Astrocyte of the hippocampus (primary cell): ENCODE measurements at regions not wholly inside any gene's neighbourhood (a gene's known extent, or its start where the extent isn't known, plus 50 kb on each side); places are given as distances from the start of the nearest gene placed in this dataset.
"Not testable (repeated sequence)": the region's sequence is repeated elsewhere in the genome, so short reads cannot be mapped to it uniquely, and the experiment has no call there.

Source experiments
- DNase-seq: peaks from one replicate; pipeline ENCODE4 v3.0.0; 2011; ENCODE audit warnings: low read depth, low spot score

DNA sequence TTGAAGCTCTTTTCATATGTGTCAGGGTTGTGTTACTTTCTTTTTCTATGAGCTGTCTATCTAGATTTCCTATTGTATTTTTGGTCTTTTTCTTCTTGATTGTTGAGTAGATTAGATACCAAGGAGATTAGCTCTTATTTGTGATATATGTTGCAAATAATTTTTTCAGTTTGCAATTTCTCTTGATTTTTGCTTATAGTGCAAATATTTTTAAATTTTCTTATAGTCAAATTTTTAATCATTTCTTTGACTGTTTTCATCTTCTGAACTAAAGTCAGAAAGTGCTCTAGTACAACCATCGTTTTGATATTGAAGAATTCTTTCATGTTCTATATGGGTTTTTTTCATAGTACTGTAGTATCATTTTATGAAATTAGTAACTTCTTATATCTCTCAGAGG lies 193.7 kb downstream of the OSTF1 start:
- DNase-seq: no peak

DNA sequence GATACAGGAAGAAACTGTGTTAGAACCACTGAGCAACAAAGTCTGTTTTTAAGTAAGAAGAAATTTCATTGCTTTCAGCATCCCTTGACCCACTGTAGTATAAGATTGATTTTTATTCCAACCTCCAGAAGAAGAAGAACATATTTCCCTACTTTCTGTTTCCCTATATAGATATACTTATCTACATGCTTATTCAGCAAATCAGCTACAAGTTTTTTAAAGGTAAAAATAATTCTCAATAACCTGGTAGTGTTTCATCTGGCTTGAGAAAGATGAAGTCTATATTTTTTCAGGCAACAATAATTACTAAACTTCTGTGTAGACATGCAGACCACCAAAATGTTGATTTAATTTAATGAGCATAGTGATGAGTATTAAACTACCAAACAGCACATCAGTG lies 201.0 kb downstream of the OSTF1 start:
- DNase-seq: no peak

DNA sequence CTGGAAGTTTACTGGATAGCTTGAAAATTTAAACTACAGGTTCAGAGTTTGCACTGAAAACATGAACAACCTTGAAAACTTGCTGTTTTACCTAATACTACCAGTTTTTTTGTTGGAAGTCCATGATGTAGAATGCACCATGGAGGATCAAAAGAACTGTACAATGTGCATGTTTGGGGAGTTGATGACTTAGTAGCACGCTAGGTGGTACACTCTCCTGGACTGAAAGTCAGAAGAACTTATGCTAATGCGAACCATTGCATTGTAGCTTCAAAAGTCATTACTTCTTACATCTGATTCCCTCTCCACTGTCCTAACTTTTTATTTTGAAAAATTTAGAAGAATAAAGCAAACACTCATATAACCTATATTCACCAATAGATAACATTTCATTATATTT lies 211.0 kb downstream of the OSTF1 start:
- DNase-seq: no peak

DNA sequence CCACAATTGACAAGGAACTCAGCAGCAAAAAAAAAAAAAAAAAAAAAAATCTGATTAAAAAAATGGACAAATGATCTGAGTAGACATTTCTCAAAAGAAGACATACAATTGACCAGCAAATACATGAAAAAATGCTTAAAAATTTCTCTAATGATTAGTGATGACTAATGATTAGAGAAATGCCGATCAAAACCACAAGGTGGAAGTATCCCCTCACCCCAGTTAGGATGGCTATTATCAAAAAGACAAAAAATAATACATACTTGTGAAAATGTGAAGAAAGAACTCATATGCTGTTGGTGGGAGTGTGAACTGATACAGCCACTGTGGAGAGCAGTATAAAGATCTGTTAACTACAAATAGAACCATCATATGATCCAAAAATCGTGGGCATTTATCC lies 245.3 kb downstream of the OSTF1 start:
- no peak for DNase-seq

DNA sequence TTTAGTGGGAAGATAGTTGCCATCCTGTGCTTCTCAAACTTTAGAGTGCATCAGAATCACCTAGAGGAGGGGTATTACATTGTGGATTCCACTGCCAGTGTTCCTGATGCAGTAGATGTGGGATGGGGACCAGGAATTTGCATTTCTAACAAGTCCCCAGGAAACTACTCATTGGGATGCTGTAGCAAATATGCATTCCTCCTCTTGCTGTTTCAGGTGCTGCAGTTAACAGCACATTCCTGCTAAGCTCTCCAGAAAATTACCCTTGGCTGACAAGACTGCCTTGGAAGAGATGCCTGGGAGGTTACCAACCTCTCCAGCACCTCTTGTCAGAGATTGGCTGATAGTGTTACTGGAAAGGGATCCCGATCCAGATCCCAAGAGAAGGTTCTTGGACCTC lies 270.5 kb downstream of the OSTF1 start:
- DNase-seq: no peak

DNA sequence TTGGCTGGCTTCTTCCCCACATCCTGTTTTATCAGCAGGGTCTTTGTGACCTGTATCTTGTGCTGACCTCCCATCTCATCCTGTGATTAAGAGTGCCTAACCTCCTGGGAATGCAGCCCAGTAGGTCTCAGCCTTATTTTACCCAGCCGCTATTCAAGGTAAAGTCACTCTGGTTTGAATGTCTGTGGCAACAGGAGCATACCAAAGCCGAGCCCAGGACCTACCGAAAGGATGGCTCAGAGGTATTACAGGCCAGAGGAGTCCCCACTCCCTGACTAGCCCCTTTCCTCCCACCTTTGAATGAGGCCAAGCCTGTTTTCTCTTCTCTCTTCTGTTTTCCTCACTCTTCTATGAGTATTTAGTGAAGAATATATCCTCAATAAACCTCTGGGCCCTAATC lies 271.3 kb downstream of the OSTF1 start:
- DNase-seq: no peak

DNA sequence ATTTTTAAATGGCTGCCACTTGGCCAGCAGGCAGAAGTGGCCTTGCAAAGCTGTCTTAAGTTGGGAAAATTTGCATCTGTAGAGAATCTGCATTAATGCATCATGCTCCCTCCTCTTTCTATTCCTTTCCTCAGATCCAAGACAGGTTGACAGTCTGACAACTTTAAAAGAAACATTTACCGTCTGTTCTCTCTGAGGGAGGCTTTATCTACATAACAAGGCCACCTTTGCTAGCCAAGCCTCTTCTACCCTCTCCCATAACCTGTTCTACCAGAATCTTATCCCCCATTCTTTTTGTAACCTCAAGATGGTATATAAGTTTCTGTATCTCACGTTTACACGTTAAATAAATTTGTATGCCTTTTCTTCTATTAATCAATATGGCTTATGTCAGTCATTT lies 271.9 kb downstream of the OSTF1 start:
- DNase-seq: no peak

DNA sequence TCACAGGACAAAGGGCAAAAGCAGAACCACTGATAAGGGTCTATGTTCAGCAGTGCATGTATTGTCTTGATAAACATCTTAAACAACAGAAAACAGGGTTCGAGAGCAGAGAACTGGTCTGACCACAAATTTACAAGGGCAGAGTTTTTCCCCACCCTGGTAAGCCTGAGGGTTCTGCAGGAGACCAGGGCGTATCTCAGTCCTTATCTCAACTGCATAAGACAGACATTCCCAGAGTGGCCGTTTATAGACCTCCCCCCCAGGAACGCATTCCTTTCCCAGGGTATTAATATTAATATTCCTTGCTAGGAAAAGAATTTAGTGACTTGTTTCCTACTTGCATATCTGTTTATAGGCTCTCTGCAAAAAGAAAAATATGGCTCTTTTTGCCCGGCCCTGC lies 274.1 kb downstream of the OSTF1 start:
- DNase-seq: not testable (repeated sequence)

DNA sequence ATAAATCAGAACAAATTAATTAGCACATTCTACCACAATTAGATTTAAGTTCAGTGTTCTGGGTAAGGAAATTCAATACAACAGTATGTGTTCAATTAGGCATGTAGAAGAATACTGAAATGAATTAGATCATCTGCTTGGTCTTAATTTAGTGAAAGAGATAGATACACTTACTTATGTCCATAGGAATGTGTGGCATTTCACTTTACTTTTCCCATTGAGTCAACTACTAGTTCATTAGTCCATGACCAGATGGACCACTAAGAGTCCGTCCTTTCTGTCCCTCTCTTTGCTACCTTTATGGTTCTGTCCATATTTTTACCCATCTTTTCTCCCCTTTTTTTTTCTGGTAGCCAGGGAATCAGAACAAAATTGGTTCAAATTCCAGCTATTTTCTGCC lies 276.9 kb downstream of the OSTF1 start:
- DNase-seq: no peak

DNA sequence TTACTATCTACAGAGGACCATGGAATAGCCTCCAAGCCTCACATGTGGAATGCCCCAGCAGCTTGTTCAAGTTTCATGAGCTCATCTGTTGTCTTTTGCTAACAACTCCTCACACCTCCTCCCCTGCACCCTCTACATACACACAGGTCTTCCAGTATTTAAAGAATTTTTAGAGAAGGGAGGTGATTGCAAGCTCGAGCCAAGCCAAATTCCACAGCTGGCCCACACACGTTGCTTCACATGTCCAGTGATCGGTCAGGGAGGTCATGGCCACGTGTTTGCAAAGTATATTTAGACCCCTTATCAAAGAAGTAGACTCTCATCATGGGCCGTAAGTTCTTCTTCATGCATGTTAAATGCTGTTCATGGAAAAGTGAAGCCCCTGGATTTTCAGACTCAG lies 281.7 kb downstream of the OSTF1 start:
- DNase-seq: no peak

DNA sequence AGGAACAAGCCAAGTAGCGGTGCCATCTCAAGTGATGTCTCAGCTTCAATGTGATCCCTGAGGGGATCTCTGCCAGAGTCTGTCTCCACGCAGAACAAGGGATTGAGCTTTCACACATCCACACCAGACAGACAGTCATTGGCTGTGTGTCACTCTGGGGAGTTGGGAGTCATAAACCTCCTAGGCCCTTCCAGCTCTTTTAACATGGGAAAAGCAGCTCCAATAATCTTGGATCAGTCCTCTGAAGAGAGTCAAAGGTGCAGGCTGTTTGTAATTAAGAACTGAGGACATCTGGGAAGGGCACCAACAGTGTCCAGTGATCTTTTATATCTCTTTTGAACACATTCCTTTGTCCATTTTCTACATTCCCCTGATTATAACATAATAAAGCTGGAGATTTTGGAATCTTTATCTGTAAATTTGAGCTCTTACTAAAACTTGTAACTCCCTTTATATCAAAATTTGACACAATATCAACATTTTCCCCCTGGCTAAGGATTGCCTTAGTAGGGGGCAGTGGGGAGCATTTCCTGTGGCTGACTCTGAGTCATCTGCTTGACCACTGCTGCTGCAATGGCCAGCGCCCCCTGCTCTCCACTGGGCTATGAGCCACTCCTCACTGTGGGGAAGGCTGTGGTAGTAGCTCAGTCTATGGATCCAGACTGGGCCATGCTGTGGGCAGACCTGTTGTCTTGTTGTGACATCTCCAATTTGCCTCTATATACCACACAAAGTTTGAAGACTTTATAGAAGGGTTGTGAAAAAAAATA lies 284.4 kb downstream of the OSTF1 start:
- DNase-seq: peak; percentile 50

DNA sequence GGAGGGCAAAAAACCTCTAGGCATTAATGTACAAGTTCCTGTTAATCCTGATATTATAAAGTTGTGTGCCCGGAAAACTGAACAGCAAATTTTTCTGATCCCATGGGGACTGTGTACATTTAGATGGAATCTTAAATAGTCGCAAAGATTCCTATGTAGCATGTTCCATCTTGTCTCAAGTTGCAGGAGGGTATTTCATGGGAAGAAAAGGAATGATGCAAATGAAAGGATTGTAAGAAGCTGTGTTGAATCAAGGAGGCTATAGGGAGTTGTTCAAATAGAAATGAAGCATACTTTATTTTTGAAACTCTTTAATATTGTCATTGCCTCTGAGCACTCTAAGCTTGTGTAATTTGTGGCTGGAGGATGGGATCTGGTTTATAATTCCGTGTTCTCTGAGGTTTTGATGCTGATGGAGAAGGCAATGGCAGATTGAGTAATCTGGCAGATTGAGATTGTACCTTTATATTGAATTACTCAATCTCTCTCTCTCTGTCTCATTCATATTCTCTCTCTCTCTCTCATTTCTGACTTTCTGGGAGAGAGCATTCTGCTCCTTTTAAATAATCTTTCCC lies 288.5 kb downstream of the OSTF1 start:
- no peak for DNase-seq

DNA sequence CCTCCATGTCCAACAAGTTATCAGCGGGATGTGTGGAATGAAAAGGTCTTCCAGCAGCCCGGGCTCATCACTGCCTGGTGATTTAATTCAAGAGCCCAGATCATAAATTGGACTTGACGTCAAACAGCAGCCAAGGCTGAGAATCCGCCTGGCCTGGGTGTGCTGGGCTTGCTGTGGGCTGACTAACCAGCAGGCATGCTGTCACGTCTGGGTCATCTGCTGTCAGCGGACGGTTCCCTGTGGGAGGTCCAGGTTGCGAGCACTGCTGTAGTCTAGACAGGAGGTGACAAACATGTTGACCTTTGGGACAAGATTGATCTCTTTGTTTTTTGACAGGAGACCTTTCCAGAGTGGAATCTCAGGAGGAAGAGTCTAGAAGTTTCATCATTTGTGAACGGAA lies 289.7 kb downstream of the OSTF1 start:
- DNase-seq: peak; percentile 36

DNA sequence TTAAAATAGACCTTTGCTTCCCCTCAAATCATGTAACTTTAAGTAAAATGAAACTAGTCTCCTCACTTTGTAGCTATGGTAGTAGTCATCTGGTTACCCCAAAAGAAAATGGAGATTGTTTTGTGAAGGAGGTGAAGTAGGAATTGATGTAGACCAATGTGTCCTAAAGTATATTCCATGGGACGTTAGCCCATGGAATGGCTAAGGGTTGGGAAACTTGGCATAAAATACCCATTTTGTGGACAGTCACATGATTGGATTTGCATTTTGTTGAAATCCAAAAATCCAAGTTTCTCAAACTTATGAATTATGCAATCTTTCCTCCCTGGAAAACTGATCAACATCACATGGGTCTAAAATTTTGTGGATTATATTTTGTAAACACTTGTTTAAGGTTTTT lies 290.6 kb downstream of the OSTF1 start:
- DNase-seq: no peak

DNA sequence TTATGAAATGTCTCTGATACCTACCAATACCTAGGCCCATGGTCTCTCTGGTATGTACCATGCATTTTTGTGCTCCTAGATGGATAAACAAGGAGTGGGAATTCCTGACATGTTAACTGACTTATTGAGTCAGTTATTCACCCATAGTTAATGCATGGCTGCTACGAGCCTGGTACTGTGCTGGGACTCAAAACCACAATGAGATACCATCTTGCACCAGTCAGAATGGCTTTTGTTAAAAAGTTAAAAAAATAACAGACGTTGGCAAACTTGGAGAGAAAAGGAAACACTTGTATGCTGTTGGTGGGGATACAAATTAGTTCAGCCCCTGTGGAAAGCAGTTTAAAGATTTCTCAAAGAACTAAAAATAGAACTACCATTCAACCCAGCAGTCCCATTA lies 293.8 kb downstream of the OSTF1 start:
- peak; percentile 73 for DNase-seq

DNA sequence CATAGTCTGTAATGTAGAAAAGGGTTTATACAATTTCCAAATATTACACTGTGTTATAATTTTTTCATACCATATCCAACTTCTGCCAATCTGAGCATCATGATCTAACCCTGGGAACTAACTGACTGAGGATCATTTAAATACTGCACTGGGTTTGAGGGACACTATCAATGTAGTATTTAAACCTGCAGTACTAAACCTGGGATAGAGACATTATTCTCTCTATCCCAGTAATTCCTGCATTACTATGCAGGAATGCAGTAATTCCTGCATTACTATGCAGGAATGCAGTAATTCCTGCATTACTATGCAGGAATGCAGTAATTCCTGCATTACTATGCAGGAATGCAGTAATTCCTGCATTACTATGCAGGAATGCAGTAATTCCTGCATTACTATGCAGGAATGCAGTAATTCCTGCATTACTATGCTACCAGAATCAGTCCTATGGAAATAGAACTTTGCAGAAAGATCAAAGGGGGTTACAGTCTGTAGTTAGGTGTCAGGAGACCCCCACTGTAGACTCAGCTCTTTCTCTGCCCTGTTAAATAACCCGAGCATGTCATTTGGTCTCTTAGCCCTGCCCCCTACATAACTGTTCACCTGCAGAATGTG lies 295.2 kb downstream of the OSTF1 start:
- DNase-seq: peak; percentile 49

DNA sequence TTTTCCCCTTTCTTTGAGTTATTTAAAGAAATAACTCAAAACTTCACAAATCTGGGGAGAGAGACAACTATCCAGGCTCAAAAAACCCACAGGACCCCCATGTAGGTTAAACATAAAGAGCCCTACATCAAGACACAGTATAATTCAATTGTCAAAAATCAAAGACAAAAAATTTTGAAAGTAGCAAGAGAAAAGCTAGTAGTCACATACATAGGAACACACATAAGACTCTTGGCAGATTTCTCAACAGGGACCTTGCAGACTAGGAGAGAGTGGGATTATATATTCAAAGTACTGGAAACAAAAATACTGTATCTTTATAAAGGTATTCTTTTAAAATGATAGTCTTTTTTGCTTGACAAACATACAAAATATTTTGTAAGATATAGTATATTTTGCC lies 296.9 kb downstream of the OSTF1 start:
- no peak for DNase-seq

DNA sequence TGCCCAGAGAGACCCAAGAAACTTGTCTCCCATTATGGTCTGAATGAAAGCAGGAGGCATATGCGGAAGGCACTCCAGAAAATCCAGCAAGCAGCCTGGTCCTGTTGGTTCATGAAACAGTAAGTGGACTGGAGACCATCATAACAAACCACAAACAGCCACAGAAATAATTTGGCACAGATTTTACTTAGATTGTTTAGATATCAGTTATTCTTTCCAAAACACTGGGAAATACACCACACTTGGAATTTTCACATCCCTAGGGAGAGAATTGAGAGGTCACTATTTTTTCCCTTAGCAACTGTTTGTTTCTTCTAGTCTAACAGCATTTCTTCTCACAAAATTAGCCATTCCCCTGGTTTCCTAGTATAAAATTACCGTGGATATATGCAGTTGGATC lies 300.8 kb downstream of the OSTF1 start:
- DNase-seq: peak; percentile 51

DNA sequence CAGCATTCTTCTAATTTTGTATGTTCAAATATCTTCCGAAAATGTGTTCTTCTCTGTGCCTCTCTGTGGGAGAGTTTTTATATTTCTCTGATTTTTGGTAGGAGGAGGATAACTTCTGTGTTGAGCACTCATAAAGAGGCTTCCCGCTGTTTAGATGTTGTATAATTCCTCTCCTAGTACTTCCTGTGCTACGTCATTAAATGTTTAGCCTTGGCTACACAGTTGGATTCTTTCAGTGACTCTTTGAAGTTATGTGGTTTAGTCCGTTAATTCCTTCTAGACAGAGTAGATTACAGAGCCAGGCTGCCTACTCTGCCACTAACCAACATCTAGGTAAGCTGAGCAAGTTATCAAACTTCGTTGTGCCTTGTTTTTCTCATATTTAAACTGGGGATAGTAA lies 302.6 kb downstream of the OSTF1 start:
- DNase-seq: peak; percentile 46

DNA sequence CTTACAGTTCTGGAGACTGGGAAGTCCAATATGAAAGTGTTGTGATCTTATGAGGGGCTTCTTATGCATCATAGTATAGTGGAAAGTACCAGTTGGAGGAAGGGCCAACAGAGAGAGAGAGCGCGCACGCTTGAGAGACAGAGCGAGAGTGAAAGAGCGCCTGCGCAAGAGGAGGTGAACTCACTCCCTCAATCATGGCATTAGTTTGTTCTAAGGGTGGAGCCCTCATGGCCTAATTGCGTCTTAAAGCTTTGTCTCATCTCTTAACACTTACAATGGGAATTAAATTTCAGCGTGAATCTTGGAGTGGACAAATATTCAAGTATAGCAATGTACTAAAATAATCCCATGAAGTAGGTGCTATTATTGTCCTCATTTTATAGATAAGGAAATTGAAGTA lies 303.2 kb downstream of the OSTF1 start:
- DNase-seq: no peak

DNA sequence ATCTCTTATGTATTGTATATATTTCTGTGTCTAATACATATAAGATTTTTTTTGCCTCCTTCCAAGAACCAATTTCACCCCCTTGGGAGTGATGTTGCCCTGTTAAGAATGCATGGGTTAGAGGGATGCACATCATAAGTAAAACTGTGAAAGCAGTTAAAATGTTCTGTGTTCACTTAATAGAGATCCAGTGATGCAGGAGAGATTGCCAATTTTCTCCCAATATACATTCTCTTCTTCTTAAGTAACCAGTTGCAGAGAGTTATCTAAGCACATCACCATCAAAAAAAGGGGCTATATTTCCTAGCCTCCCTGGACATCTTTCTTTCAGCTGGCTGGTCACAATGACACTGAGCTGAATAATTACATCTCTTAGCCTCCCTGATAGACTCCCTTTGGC lies 307.0 kb downstream of the OSTF1 start:
- no peak for DNase-seq

DNA sequence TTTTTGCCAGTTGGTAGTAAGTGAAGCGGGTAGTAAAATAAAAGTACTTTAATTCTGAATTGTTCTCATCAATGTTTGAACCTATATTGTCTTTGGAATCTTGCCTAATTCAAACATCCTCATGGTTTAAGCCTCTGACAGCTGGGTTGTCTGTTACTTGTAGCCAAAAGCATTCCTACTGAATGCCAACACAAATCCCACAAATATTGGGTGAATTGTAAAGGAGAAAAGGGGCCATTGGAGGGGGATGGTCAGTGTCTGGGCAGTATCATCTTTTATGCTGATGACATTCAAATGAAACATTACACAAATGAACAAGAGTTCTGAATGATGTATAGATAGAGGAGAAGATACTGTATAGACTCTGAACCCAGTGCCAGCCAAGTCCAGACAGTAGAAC lies 309.5 kb downstream of the OSTF1 start:
- no peak for DNase-seq

DNA sequence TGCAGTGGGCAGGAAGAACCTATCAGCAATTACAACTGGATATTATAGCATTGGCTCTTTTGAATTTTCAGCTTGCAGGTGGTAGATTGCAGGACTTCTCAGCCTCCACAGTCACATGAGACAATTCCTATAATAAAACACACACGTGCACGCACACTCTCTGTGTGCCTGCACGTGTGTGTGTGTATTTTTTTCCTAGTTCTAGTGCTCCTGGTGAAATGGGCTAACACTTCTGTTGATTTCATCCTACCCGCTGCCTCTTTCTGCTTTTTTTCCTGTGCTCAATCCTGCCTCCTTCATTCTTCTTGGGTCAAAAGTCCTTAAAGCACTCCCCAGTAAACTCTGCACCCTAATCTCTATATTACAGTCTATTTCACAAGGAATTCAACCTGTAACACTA lies 320.1 kb downstream of the OSTF1 start:
- no peak for DNase-seq
